H1 (cell line): ENCODE measurements at regions not wholly inside any gene's neighbourhood (a gene's known extent, or its start where the extent isn't known, plus 50 kb on each side); places are given as distances from the start of the nearest gene placed in this dataset.

Source experiments
- CTCF ChIA-PET: fragments of 300-600 bp; sonication (Branson Sonifier 250); formaldehyde crosslinking; loops from one replicate; lab custom pipeline; 2021; ENCODE audit not compliant: partially characterized antibody; lab: Charles Lee
- POLR2A ChIA-PET: fragments of 300-600 bp; sonication (Branson Sonifier 250); formaldehyde crosslinking; loops from one replicate; lab custom pipeline; 2021; ENCODE audit warnings: inconsistent platforms; ENCODE audit not compliant: partially characterized antibody; lab: Charles Lee
- DNase-seq, 2 experiments: peaks; one replicate each; pipeline versions ENCODE4 v3.0.0 to v3.0.0-alpha.2; 2010 to 2022; ENCODE audit warnings: low spot score in 2 of 2, low read depth in 1 of 2, mixed read lengths in 1 of 2
- FAIRE-seq: peaks from 2 replicates; lab custom pipeline; 2011; peaks lifted over from hg19 to GRCh38; lab: Jason Lieb, UNC
- H2AFZ ChIP-seq: 2 replicates; pipeline ENCODE4 v1.8.1; 2012; ENCODE audit warnings: low read length, inconsistent platforms
- H2AK5ac ChIP-seq: 2 replicates; pipeline ENCODE4 v1.6.1; 2013; ENCODE audit warnings: low read depth, low read length
- H2BK120ac ChIP-seq: replicated peaks from 2 replicates; pipeline ENCODE3; 2013; ENCODE audit warnings: low read depth, low read length, inconsistent platforms
- H2BK12ac ChIP-seq: 2 replicates; pipeline ENCODE4 v1.6.1; 2013; ENCODE audit warnings: low read depth, low read length
- H2BK15ac ChIP-seq: 2 replicates; pipeline ENCODE4 v1.6.1; 2013; ENCODE audit warnings: low read length
- H2BK20ac ChIP-seq: 2 replicates; pipeline ENCODE4 v1.6.1; 2013; ENCODE audit warnings: low read length
- H2BK5ac ChIP-seq: 2 replicates; pipeline ENCODE4 v1.6.1; 2013; ENCODE audit warnings: low read depth, low read length
- H3K14ac ChIP-seq: 2 replicates; pipeline ENCODE4 v1.6.1; 2013; ENCODE audit warnings: inconsistent platforms; ENCODE audit not compliant: insufficient read length
- H3K18ac ChIP-seq: 2 replicates; pipeline ENCODE4 v1.6.1; 2013; ENCODE audit warnings: low read length; ENCODE audit errors: extremely low read depth
- H3K23ac ChIP-seq: 2 replicates; pipeline ENCODE4 v1.6.1; 2013; ENCODE audit warnings: inconsistent platforms; ENCODE audit not compliant: insufficient read length
- H3K23me2 ChIP-seq: 2 replicates; pipeline ENCODE4 v1.6.1; 2013; ENCODE audit warnings: low read depth, low read length
- H3K27ac ChIP-seq: 2 replicates; pipeline ENCODE4 v1.6.1; 2011; ENCODE audit warnings: low read depth, low read length, inconsistent platforms
- H3K27me3 ChIP-seq, 4 experiments: replicated peaks in 1 of 4; 1 replicate in 1 of 4; 2 replicates in 3 of 4; pipeline versions ENCODE4 v1.6.1 to v1.8.1; 2011 to 2013; ENCODE audit warnings: low read length in 3 of 4, mild to moderate bottlenecking in 3 of 4, inconsistent platforms in 2 of 4, mixed read lengths in 2 of 4, moderate library complexity in 1 of 4; ENCODE audit not compliant: control insufficient read depth in 3 of 4, insufficient read depth in 3 of 4; ENCODE audit errors: extremely low read depth in 1 of 4
- H3K36me3 ChIP-seq, 4 experiments: 2 replicates each; pipeline versions ENCODE4 v1.6.1 to v1.8.1; 2011 to 2013; ENCODE audit warnings: mild to moderate bottlenecking in 4 of 4, low read length in 3 of 4, moderate library complexity in 2 of 4, control low read depth in 1 of 4, inconsistent platforms in 1 of 4; ENCODE audit not compliant: insufficient read depth in 4 of 4, control insufficient read depth in 2 of 4
- H3K4ac ChIP-seq: replicated peaks from 2 replicates; pipeline ENCODE3; 2013; ENCODE audit warnings: low read length, low read depth, mixed read lengths, inconsistent platforms; ENCODE audit not compliant: insufficient read length
- H3K4me1 ChIP-seq, 4 experiments: replicated peaks in 1 of 4; 1 replicate in 1 of 4; 2 replicates in 3 of 4; pipeline versions ENCODE4 v1.6.1 to v1.8.1; 2011 to 2013; ENCODE audit warnings: low read length in 3 of 4, inconsistent platforms in 2 of 4, mixed read lengths in 1 of 4; ENCODE audit not compliant: insufficient read depth in 4 of 4, control insufficient read depth in 3 of 4
- H3K4me2 ChIP-seq, 2 experiments: 2 replicates each; pipeline versions ENCODE4 v1.6.1 to v1.8.1; 2011 to 2013; ENCODE audit warnings: low read depth in 2 of 2, low read length in 2 of 2, control low read depth in 1 of 2, inconsistent platforms in 1 of 2, mild to moderate bottlenecking in 1 of 2; ENCODE audit not compliant: insufficient read depth in 1 of 2
- H3K4me3 ChIP-seq, 4 experiments: fragments of 200-600, 300-600 bp in 1 of 4; sonication (generic), shearing (Covaris generic), sonication (Bioruptor Twin) in 1 of 4; 2 replicates each; pipeline versions ENCODE4 v1.5.1 to v1.8.1; 2011 to 2016; ENCODE audit warnings: low read length in 4 of 4, low read depth in 3 of 4, control low read depth in 2 of 4, inconsistent platforms in 2 of 4, mild to moderate bottlenecking in 2 of 4, mixed read lengths in 1 of 4, moderate library complexity in 1 of 4; ENCODE audit not compliant: insufficient read depth in 2 of 4; ENCODE audit errors: extremely low read depth in 1 of 4
- H3K56ac ChIP-seq: replicated peaks from 2 replicates; pipeline ENCODE3; 2013; ENCODE audit warnings: low read depth, mild to moderate bottlenecking, mixed read lengths, low read length, inconsistent platforms; ENCODE audit not compliant: insufficient read length
- H3K79me1 ChIP-seq: 2 replicates; pipeline ENCODE4 v1.6.1; 2013; ENCODE audit warnings: low read depth, low read length, control low read depth
- H3K79me2 ChIP-seq, 2 experiments: 2 replicates each; pipeline versions ENCODE4 v1.6.1 to v1.8.1; 2012 to 2013; ENCODE audit warnings: low read length in 2 of 2, mild to moderate bottlenecking in 2 of 2, inconsistent platforms in 1 of 2; ENCODE audit not compliant: insufficient read depth in 2 of 2, control insufficient read depth in 1 of 2
- H3K9ac ChIP-seq, 4 experiments: replicated peaks in 1 of 4; 1 replicate in 1 of 4; 2 replicates in 3 of 4; pipeline versions ENCODE4 v1.6.1 to v1.8.1; 2011 to 2013; ENCODE audit warnings: low read depth in 3 of 4, low read length in 3 of 4, control low read depth in 2 of 4, mild to moderate bottlenecking in 2 of 4, moderate library complexity in 2 of 4, inconsistent platforms in 1 of 4; ENCODE audit errors: extremely low read depth in 1 of 4
- H3K9me3 ChIP-seq, 2 experiments: 2 replicates each; pipeline versions ENCODE4 v1.6.1 to v1.8.1; 2012 to 2013; ENCODE audit warnings: mild to moderate bottlenecking in 2 of 2, moderate library complexity in 2 of 2, control low read depth in 1 of 2, inconsistent platforms in 1 of 2, low read depth in 1 of 2, low read length in 1 of 2, mixed read lengths in 1 of 2; ENCODE audit not compliant: insufficient read depth in 2 of 2
- H4K20me1 ChIP-seq, 2 experiments: replicated peaks in 1 of 2; 2 replicates each; pipeline versions ENCODE3 to v1.8.1; 2011 to 2013; ENCODE audit warnings: inconsistent platforms in 2 of 2, low read length in 2 of 2, mild to moderate bottlenecking in 1 of 2; ENCODE audit not compliant: insufficient read depth in 2 of 2, control insufficient read depth in 1 of 2
- H4K5ac ChIP-seq: 2 replicates; pipeline ENCODE4 v1.6.1; 2013; ENCODE audit warnings: low read length, low read depth, mixed read lengths, inconsistent platforms; ENCODE audit not compliant: insufficient read length
- H4K8ac ChIP-seq: 2 replicates; pipeline ENCODE4 v1.8.0; 2013; ENCODE audit warnings: mild to moderate bottlenecking, moderate library complexity, low read length, inconsistent platforms; ENCODE audit not compliant: insufficient read depth; ENCODE audit errors: extremely low read depth
- H4K91ac ChIP-seq: replicated peaks from 2 replicates; pipeline ENCODE3; 2013; ENCODE audit warnings: low read length, mixed read lengths, inconsistent platforms; ENCODE audit not compliant: insufficient read length
- SIRT6 ChIP-seq: IDR thresholded peaks from one replicate; pipeline ENCODE4 v1.7.1; 2012; ENCODE audit warnings: low read length, inconsistent platforms
- ZNF274 ChIP-seq: IDR thresholded peaks from 2 replicates; pipeline ENCODE4 v1.7.0; 2012; ENCODE audit warnings: low read length, borderline replicate concordance; ENCODE audit errors: extremely low read depth
- WGBS, 2 experiments: shearing (Covaris generic) in 1 of 2; methylation state at CpG; one replicate each; pipeline versions ENCODE4 v1.1.6 to v1.1.7; 2013 to 2015; ENCODE audit warnings: low lambda C conversion rate in 2 of 2, mixed read lengths in 2 of 2, inconsistent platforms in 1 of 2, low coverage in 1 of 2, missing lambda C conversion rate in 1 of 2; ENCODE audit not compliant: insufficient replicate concordance in 2 of 2, insufficient coverage in 1 of 2, insufficient read length in 1 of 2; ENCODE audit errors: extremely low coverage in 1 of 2, missing lambda C conversion rate in 1 of 2; 5-methylcytosine and 5-hydroxymethylcytosine counted together

- Histone ChIP-seq H3K56ac (no peak overlapping the region), H3K36me3 (no peaks in the 10 kb centered on the region), H3K79me2 (no peaks in the 10 kb centered on the region), H4K8ac (no peak overlapping the region), H3K4ac (no peak overlapping the region), H3K4me1 (no peaks in the 10 kb centered on the region), H4K91ac (peak overlapping the region; percentile 20), H2BK5ac (no peak overlapping the region), H2BK15ac (no peak overlapping the region), H2BK12ac (no peak overlapping the region), H2AFZ (no peak overlapping the region), H3K27ac (no peak overlapping the region), H3K9ac (no peak overlapping the region), H3K79me1 (no peaks in the 10 kb centered on the region), H3K23me2 (no peaks in the 10 kb centered on the region), H4K20me1 (no peaks in the 10 kb centered on the region), H2AK5ac (no peak overlapping the region), H3K23ac (no peak overlapping the region), H3K27me3 (0 out of 7 replicates have a peak, but pooled peaks cover 0 to 3% (median 0%) of the 10 kb centered on the region in 4 experiments), H2BK20ac (no peak overlapping the region), H3K4me3 (no peak overlapping the region), H3K14ac (no peak overlapping the region), H3K9me3 (no peaks in the 10 kb centered on the region), H3K4me2 (no peak overlapping the region), H2BK120ac (no peak overlapping the region), H4K5ac (no peak overlapping the region), H3K18ac (no peak overlapping the region)
- CTCF ChIA-PET, result interaction anchor here (1.1 to 1.6 kb wide), 3 partner anchors 12 to 23 kb away, joined by 3 to 4 read pairs (median 3); no protein-coding TSS in a partner anchor
- DNase-seq (no peak), FAIRE-seq (no peak)
- POLR2A ChIA-PET, result no interaction called here
- 87% methylated on average over 6 of the region's 6 CpGs; no CpG with 5 or more reads in 1 of the 2 experiments for WGBS, 2 experiments
- TF ChIP-seq SIRT6 (no peak), ZNF274 (no peak)
Measured at GRCh38 chr12:94749890-94750289, 99.5 kb upstream of the TMCC3 start.
